Subcutaneous abdominal adipose tissue (tissue), 5 donors: ENCODE measurements at regions not wholly inside any gene's neighbourhood (a gene's known extent, or its start where the extent isn't known, plus 50 kb on each side); places are given as distances from the start of the nearest gene placed in this dataset.

Experiments
- H3K27ac ChIP-seq: one replicate; pipeline ENCODE4 v1.7.0; 2013; ENCODE audit warnings: low read depth, mild to moderate bottlenecking, inconsistent platforms, low read length, moderate library complexity
- H3K27me3 ChIP-seq, 5 donors: one replicate each; pipeline ENCODE4 v1.7.0; 2013; ENCODE audit warnings: low read length in 5 of 5, inconsistent platforms in 1 of 5; ENCODE audit not compliant: control insufficient read depth in 5 of 5, insufficient read depth in 4 of 5
- H3K36me3 ChIP-seq, 5 donors: one replicate each; pipeline ENCODE4 v1.7.0; 2013; ENCODE audit warnings: low read length in 5 of 5; ENCODE audit not compliant: control insufficient read depth in 5 of 5, insufficient read depth in 5 of 5
- H3K4me1 ChIP-seq, 5 donors: one replicate each; pipeline ENCODE4 v1.7.0; 2013; ENCODE audit warnings: low read length in 5 of 5, mild to moderate bottlenecking in 3 of 5, moderate library complexity in 1 of 5; ENCODE audit not compliant: control insufficient read depth in 5 of 5, insufficient read depth in 5 of 5
- H3K4me3 ChIP-seq, 5 donors: one replicate each; pipeline ENCODE4 v1.7.0; 2013; ENCODE audit warnings: low read length in 5 of 5, low read depth in 1 of 5
- H3K9ac ChIP-seq, 5 donors: one replicate each; pipeline ENCODE4 v1.7.0; 2013; ENCODE audit warnings: low read length in 5 of 5, mild to moderate bottlenecking in 4 of 5, moderate library complexity in 3 of 5
- H3K9me3 ChIP-seq, 5 donors: one replicate each; pipeline ENCODE4 v1.7.0; 2013; ENCODE audit warnings: low read length in 5 of 5; ENCODE audit not compliant: control insufficient read depth in 5 of 5
- donor health status: healthy.
- donor health status: healthy.
- donor health status: healthy.
- donor health status: healthy.
- donor health status: healthy.

GRCh38 chr6:135640449-135641111, 143.0 kb upstream of the AHI1 start:
- Histone ChIP-seq H3K9me3 (no peaks in the 10 kb centered on the region), H3K27me3 (no peaks in the 10 kb centered on the region)

GRCh38 chr6:135642912-135643311, 145.4 kb upstream of the AHI1 start:
- no peak overlapping the region for H3K4me3 ChIP-seq
- H3K4me1 ChIP-seq, result no peaks in the 10 kb centered on the region
- no peak overlapping the region for H3K9ac ChIP-seq
- H3K27me3 ChIP-seq, result no peaks in the 10 kb centered on the region
- no peak overlapping the region for H3K27ac ChIP-seq
- H3K36me3 ChIP-seq, result no peaks in the 10 kb centered on the region
- no peaks in the 10 kb centered on the region for H3K9me3 ChIP-seq

More at GRCh38 chr6:135640449-135641111, 143.0 kb upstream of the AHI1 start:
- no peaks in the 10 kb centered on the region for H3K4me1 ChIP-seq
- H3K9ac ChIP-seq, result no peak overlapping the region
- H3K36me3 ChIP-seq, result no peaks in the 10 kb centered on the region
- no peak overlapping the region for H3K27ac ChIP-seq
- H3K4me3 ChIP-seq, result no peak overlapping the region

- H3K4me1 ChIP-seq, result no peaks in the 10 kb centered on the region
- H3K27me3 ChIP-seq, result no peaks in the 10 kb centered on the region
- H3K4me3 ChIP-seq, result no peak overlapping the region
- H3K9me3 ChIP-seq, result no peaks in the 10 kb centered on the region
- no peak overlapping the region for H3K9ac ChIP-seq
- H3K27ac ChIP-seq, result no peak overlapping the region
- no peaks in the 10 kb centered on the region for H3K36me3 ChIP-seq
These were observed 146.9 kb upstream of the AHI1 start for GRCh38 chr6:135644394-135644793.

GRCh38 chr6:135647521-135647920, 150.0 kb upstream of the AHI1 start:
- Histone ChIP-seq H3K9ac (no peak overlapping the region), H3K27ac (no peak overlapping the region), H3K4me3 (no peak overlapping the region), H3K36me3 (no peaks in the 10 kb centered on the region), H3K9me3 (no peaks in the 10 kb centered on the region), H3K4me1 (no peaks in the 10 kb centered on the region), H3K27me3 (no peaks in the 10 kb centered on the region)

- Histone ChIP-seq H3K27me3 (no peaks in the 10 kb centered on the region), H3K4me1 (no peaks in the 10 kb centered on the region), H3K9me3 (peaks cover 0 to 13% (median 4%) of the 10 kb centered on the region in 5 donors), H3K27ac (no peak overlapping the region), H3K9ac (no peak overlapping the region), H3K4me3 (no peak overlapping the region), H3K36me3 (no peaks in the 10 kb centered on the region)
These were observed 154.6 kb upstream of the AHI1 start for GRCh38 chr6:135651964-135652755.

GRCh38 chr6:135655055-135655454, 157.5 kb upstream of the AHI1 start:
- Histone ChIP-seq H3K9ac (no peak overlapping the region), H3K27me3 (no peaks in the 10 kb centered on the region)

GRCh38 chr6:135657207-135657606, 159.7 kb upstream of the AHI1 start:
- H3K36me3 ChIP-seq, result no peaks in the 10 kb centered on the region
- no peaks in the 10 kb centered on the region for H3K4me1 ChIP-seq
- H3K9ac ChIP-seq, result no peak overlapping the region
- no peak overlapping the region for H3K4me3 ChIP-seq
- no peak overlapping the region for H3K27ac ChIP-seq
- H3K27me3 ChIP-seq, result no peaks in the 10 kb centered on the region
- peaks cover 0 to 13% (median 4%) of the 10 kb centered on the region in 5 donors for H3K9me3 ChIP-seq

More at GRCh38 chr6:135655055-135655454, 157.5 kb upstream of the AHI1 start:
- Histone ChIP-seq H3K27ac (no peak overlapping the region), H3K36me3 (no peaks in the 10 kb centered on the region), H3K9me3 (peaks cover 0 to 13% (median 4%) of the 10 kb centered on the region in 5 donors), H3K4me1 (no peaks in the 10 kb centered on the region), H3K4me3 (no peak overlapping the region)

- Histone ChIP-seq H3K27ac (no peak overlapping the region), H3K9ac (no peak overlapping the region), H3K9me3 (peaks cover 0 to 13% (median 4%) of the 10 kb centered on the region in 5 donors), H3K36me3 (no peaks in the 10 kb centered on the region), H3K27me3 (no peaks in the 10 kb centered on the region), H3K4me3 (no peak overlapping the region), H3K4me1 (no peaks in the 10 kb centered on the region)
These were observed 160.9 kb upstream of the AHI1 start for GRCh38 chr6:135658481-135658880.

- H3K27ac ChIP-seq, result no peak overlapping the region
- H3K4me1 ChIP-seq, result no peaks in the 10 kb centered on the region
- H3K9me3 ChIP-seq, result peaks cover 0 to 12% (median 2%) of the 10 kb centered on the region in 5 donors
- H3K9ac ChIP-seq, result no peak overlapping the region
- H3K27me3 ChIP-seq, result no peaks in the 10 kb centered on the region
- no peak overlapping the region for H3K4me3 ChIP-seq
- no peaks in the 10 kb centered on the region for H3K36me3 ChIP-seq
These were observed 161.4 kb upstream of the AHI1 start for GRCh38 chr6:135658916-135659315.

- H3K4me3 ChIP-seq, result no peak overlapping the region
- H3K4me1 ChIP-seq, result peaks cover 3 to 10% (median 8%) of the 10 kb centered on the region in 5 donors
- peaks cover 0 to 3% (median 0%) of the 10 kb centered on the region in 5 donors for H3K27me3 ChIP-seq
- H3K9me3 ChIP-seq, result peaks cover 0 to 11% (median 0%) of the 10 kb centered on the region in 5 donors
- H3K36me3 ChIP-seq, result no peaks in the 10 kb centered on the region
- H3K27ac ChIP-seq, result no peak overlapping the region
- no peak overlapping the region for H3K9ac ChIP-seq
These were observed 167.0 kb upstream of the AHI1 start for GRCh38 chr6:135664527-135664926.
